HG03521 (cell line): ENCODE measurements at regions not wholly inside any gene's neighbourhood (a gene's known extent, or its start where the extent isn't known, plus 50 kb on each side); places are given as distances from the start of the nearest gene placed in this dataset.
"Not testable (repeated sequence)": the region's sequence is repeated elsewhere in the genome, so short reads cannot be mapped to it uniquely, and the experiment has no call there.

Experiments
- ATAC-seq: cut with Tn5 transposase; IDR thresholded peaks from one replicate; pipeline ENCODE4 v1.9.1; 2021; ENCODE audit warnings: mild to moderate bottlenecking, moderate library complexity; ENCODE audit not compliant: unreplicated experiment

DNA sequence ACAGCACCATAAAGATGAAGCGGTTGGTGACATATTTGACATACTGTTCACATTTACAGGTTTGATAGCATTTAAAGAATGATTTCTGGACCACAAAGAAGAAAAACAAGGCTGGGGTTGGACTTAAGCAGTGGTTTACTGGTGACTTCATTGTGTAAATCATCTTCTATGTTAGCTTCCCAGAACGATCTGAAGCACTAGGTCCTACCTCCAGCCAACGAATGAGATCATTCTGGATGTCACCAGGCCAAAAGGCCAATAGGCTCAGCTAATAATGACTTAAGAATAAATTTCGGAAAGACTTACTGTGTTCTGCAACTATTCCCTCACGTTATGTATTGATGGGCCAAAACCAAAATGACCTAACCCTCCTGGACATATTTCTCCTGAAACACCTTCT, 675.3 kb upstream of the CCNG1 start:
- no peak for ATAC-seq

DNA sequence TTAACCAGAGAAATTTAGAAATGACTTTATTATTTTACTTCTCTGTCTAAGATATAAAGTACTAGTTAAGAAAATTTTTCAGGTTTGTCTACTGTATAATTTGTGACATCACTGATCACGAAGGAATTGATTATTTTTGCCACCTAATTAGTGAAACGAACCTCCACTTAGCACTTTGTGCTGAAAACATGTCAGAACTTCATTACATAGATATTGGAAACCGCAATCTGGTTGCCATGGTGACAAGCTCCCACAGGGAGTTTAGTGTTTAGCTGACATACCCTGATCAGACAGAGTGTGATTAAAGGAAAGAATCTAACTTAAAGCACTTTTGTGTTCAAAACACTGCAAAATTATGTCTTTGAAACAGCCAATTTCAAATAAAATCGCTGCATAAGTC, 668.4 kb upstream of the CCNG1 start:
- ATAC-seq, result no peak

DNA sequence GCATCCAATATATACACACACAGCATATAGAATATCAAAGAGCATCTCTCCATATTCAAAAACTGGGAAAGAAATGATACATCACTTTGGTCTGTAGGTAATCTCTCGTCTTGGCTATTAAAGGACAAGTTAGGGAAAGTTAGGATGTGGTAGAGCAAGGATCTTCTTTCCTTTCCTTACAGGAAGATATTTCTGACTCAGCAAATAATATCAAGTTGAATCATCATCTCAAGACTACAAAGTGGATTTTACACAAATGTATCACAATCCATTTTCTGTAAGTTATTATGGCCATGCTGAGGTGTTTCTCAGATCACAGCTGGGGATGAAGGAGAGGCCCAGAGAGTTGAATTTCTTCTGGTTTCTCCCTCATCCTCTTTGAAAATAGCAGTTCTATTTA, 651.7 kb upstream of the CCNG1 start:
- ATAC-seq, result no peak

DNA sequence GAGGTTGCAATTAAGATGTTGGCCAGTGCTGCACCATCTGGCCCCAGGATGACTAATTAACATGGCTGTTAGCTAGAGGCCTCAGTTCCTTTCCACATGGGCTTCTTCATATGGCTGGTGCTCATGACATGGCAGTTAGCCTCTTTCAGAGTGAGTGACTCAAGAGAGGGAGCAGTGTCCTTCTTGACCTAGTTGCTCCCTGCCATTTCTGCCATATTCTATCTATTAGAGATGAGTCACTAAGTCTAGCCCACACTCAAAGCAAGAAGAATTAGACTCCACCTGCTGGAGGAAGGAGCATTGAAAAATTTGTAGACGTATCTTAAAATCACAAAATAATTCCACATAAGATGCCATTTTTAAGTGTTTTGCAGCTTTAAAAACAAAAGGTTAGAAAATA, 651.2 kb upstream of the CCNG1 start:
- no peak for ATAC-seq

- no peak for ATAC-seq
Observed at GRCh38 chr5:162796507-162796906, 640.9 kb upstream of the CCNG1 start.

DNA sequence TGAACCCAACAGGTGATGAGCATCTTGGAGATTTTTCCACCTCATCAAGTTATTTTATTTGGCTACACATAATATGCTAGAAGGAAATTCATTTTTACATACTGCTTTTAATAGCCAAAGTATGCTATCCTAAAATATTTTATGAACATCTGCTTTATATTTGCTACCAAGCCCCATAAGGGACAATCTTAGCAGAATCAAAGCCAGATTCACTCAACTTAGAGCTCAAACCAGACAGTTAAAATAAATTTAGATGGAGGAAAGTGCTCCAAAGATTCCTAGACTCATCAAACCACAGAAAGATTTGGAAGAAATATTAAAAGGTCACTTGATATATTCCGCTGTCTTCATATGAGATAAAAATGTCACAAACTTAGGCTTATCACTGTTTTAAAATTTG, 637.1 kb upstream of the CCNG1 start:
- ATAC-seq, result no peak

DNA sequence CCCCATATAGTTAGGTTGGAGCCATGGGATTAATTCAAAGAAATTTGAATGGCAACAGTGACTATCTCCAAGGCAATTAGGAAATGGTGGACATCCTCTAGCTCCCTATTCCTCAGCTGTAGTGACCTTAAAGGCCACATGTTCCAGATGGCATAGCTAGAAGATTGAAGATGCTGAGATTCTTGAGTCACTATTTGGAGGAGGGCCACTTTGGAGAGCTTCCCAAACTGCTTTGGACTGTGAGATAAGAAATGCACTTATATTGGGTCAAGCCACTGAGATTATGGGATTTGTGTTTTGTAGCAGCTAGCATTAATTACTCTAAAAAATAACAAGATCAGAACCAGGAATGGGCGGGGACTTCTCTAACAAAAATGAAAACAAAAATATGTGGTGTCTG, 636.2 kb upstream of the CCNG1 start:
- no peak for ATAC-seq

GRCh38 chr5:162806195-162806594, 631.2 kb upstream of the CCNG1 start:
- ATAC-seq, result no peak

GRCh38 chr5:162811071-162811470, 626.3 kb upstream of the CCNG1 start:
- no peak for ATAC-seq

- no peak for ATAC-seq
Observed at GRCh38 chr5:162816816-162817215, 620.6 kb upstream of the CCNG1 start.

- ATAC-seq, result no peak
Observed at GRCh38 chr5:162817364-162817763, 620.0 kb upstream of the CCNG1 start.

- not testable (repeated sequence) for ATAC-seq
Observed at GRCh38 chr5:162821664-162822063, 615.7 kb upstream of the CCNG1 start.

- peak; percentile 65 for ATAC-seq
Observed at GRCh38 chr5:162824360-162824759, 613.0 kb upstream of the CCNG1 start.

- no peak for ATAC-seq
Observed at GRCh38 chr5:162837155-162837554, 600.2 kb upstream of the CCNG1 start.

GRCh38 chr5:162842727-162843126, 594.7 kb upstream of the CCNG1 start:
- ATAC-seq, result no peak

DNA sequence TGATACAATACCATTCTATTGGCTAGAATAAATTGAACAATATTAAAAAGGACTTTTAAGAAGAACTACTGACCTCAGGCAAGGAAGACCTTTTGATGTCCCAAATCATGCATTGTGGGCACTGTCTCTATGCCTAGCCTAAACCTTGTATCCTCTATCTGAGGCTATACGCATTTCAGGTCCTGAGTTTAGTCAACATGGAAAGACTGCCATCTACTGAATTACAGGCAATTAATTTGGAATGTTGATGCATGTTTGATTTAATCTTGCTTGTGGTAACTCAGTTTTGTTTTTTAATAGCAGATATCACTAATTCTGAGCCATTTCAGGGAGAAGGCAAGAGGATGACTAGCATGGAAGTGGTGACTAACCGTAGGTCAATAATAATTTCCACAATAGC, 585.3 kb upstream of the CCNG1 start:
- ATAC-seq, result no peak

DNA sequence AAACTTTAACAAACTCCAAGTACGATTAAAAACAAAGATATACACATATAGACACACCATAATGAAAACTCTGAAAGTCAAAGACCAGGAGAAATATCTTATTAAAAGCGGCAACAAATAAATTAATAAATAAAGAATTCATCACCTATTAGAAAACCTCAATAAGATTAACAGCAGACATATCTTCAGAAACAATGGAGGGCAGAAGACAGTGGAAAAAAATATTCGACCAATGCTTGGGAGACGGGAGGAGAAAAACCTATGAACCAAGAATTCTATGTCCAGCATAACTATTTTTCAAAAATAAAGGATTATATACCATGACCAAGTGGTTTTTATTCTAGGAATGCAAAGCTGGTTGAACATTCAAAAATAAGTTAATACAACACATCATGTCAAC, 578.6 kb upstream of the CCNG1 start:
- no peak for ATAC-seq

GRCh38 chr5:162870966-162871365, 566.4 kb upstream of the CCNG1 start:
- no peak for ATAC-seq

- ATAC-seq, result no peak
Observed at GRCh38 chr5:162882629-162883028, 554.8 kb upstream of the CCNG1 start.

GRCh38 chr5:162886717-162887116, 550.7 kb upstream of the CCNG1 start:
- ATAC-seq, result no peak

DNA sequence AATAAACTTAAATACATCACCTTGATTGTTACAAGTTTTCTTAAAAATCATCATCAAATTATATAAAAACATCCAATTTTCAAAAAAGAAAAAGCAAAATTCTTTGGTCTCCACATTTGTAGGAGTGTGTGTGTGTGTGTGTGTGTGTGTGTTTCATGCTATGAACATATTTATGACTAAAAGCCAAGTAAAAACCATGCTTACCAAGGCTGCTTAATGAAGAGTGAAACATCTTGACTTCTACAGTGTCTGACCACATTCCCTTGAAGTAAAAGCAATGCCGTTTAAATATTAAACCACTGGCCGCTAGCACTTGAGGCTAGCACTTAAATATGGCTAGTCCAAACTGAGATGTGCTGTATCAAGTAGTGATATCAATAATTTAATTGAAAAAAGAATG, 549.1 kb upstream of the CCNG1 start:
- no peak for ATAC-seq

- no peak for ATAC-seq
Observed at GRCh38 chr5:162911873-162912272, 525.5 kb upstream of the CCNG1 start.

DNA sequence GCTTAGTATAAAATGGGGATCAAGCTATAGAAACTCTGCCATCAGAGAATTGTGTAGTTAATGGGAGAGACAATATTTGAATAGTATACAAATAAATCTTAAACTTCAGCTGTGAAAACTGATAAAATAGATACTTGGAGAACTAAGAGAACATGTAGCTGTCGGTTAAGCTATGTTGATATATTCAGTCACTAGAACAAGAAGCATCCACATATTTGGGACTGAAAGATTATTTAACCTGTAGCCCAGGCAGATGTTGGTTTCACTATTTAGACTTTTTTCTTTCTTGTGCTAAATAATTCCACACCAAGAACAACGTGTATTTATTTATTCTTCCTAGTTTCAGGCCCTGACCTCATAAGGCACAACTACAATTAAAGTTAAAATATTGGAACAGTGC, 521.0 kb upstream of the CCNG1 start:
- ATAC-seq, result no peak

- ATAC-seq, result no peak
Observed at GRCh38 chr5:162929104-162929503, 508.3 kb upstream of the CCNG1 start.
